HL-60 (cell line): ENCODE measurements at regions not wholly inside any gene's neighbourhood (a gene's known extent, or its start where the extent isn't known, plus 50 kb on each side); places are given as distances from the start of the nearest gene placed in this dataset.

Experiments
- TF ChIP-seq, protein P1 (sequence below): IDR thresholded peaks from one replicate; pipeline ENCODE4 v1.5.1; 2011; ENCODE audit warnings: low read length, control low read depth, inconsistent platforms; ENCODE audit not compliant: insufficient read depth
- TF ChIP-seq, protein P2 (sequence below): IDR thresholded peaks from 2 replicates; pipeline ENCODE4 v1.6.1; 2012; ENCODE audit warnings: low read depth; ENCODE audit not compliant: insufficient replicate concordance

DNA sequence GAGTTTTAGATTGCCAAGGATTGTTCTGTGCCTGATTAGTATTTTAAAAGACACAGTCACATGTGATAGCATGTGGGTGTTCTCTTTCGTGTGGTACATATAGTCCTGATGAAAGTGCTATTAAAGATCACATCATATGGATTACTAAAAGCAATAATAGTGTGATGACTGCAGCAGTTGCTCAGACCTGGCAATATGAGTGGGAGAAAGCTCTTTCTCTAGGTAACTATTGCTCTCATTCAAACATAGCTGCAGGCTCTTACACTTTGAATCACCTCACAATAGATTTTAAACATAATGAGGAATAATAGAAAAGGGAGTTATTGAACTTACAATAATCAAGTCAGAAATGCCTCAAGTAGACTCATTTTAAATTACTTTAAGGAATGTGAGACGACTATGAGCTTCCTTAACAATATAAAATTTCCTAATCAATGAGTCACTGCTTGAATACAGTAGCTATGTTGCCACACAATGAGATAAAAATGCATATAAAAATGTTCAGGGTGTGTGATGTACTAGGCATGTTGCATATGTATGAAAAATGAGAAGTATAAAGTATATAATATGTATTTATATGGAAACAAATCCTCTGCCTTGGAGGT is 452.1 kb downstream of the TMX3 start:
- TF ChIP-seq, protein P1, sequence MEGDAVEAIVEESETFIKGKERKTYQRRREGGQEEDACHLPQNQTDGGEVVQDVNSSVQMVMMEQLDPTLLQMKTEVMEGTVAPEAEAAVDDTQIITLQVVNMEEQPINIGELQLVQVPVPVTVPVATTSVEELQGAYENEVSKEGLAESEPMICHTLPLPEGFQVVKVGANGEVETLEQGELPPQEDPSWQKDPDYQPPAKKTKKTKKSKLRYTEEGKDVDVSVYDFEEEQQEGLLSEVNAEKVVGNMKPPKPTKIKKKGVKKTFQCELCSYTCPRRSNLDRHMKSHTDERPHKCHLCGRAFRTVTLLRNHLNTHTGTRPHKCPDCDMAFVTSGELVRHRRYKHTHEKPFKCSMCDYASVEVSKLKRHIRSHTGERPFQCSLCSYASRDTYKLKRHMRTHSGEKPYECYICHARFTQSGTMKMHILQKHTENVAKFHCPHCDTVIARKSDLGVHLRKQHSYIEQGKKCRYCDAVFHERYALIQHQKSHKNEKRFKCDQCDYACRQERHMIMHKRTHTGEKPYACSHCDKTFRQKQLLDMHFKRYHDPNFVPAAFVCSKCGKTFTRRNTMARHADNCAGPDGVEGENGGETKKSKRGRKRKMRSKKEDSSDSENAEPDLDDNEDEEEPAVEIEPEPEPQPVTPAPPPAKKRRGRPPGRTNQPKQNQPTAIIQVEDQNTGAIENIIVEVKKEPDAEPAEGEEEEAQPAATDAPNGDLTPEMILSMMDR, result no peak
- TF ChIP-seq, protein P2, sequence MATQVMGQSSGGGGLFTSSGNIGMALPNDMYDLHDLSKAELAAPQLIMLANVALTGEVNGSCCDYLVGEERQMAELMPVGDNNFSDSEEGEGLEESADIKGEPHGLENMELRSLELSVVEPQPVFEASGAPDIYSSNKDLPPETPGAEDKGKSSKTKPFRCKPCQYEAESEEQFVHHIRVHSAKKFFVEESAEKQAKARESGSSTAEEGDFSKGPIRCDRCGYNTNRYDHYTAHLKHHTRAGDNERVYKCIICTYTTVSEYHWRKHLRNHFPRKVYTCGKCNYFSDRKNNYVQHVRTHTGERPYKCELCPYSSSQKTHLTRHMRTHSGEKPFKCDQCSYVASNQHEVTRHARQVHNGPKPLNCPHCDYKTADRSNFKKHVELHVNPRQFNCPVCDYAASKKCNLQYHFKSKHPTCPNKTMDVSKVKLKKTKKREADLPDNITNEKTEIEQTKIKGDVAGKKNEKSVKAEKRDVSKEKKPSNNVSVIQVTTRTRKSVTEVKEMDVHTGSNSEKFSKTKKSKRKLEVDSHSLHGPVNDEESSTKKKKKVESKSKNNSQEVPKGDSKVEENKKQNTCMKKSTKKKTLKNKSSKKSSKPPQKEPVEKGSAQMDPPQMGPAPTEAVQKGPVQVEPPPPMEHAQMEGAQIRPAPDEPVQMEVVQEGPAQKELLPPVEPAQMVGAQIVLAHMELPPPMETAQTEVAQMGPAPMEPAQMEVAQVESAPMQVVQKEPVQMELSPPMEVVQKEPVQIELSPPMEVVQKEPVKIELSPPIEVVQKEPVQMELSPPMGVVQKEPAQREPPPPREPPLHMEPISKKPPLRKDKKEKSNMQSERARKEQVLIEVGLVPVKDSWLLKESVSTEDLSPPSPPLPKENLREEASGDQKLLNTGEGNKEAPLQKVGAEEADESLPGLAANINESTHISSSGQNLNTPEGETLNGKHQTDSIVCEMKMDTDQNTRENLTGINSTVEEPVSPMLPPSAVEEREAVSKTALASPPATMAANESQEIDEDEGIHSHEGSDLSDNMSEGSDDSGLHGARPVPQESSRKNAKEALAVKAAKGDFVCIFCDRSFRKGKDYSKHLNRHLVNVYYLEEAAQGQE, result no peak
